Ascending aorta (tissue), 2 donors: ENCODE measurements at regions not wholly inside any gene's neighbourhood (a gene's known extent, or its start where the extent isn't known, plus 50 kb on each side); places are given as distances from the start of the nearest gene placed in this dataset.

Experiments used
- DNase-seq, 2 donors: peaks; one replicate each; pipeline ENCODE4 v3.0.0-alpha.2; 2019; ENCODE audit warnings: low spot score in 2 of 2
- H3K27ac ChIP-seq, 2 donors: fragments of 200-600 bp; sonication (generic); one replicate each; pipeline ENCODE4 v1.5.1; 2016 to 2017; ENCODE audit warnings: mild to moderate bottlenecking in 1 of 2
- H3K27me3 ChIP-seq: fragments of 200-600 bp; sonication (generic); one replicate; pipeline ENCODE4 v1.5.1; 2017
- H3K36me3 ChIP-seq, 2 donors: fragments of 200-600 bp; sonication (generic); one replicate each; pipeline ENCODE4 v1.5.1; 2016
- H3K4me1 ChIP-seq, 2 donors: fragments of 200-600 bp; sonication (generic); one replicate each; pipeline ENCODE4 v1.5.1; 2016 to 2017; ENCODE audit warnings: mild to moderate bottlenecking in 1 of 2
- H3K4me3 ChIP-seq, 2 donors: fragments of 200-600 bp; sonication (generic); one replicate each; pipeline ENCODE4 v1.5.1; 2016 to 2017; ENCODE audit warnings: mild to moderate bottlenecking in 1 of 2
- H3K9me3 ChIP-seq, 2 donors: fragments of 200-600 bp; sonication (generic); one replicate each; pipeline ENCODE4 v1.5.1; 2016
- intact Hi-C: fragments of 100-400 bp; cut with DNase I; formaldehyde crosslinking; loops from one replicate; pipeline ENCODE4 v1.15.1; 2023
- TF ChIP-seq, protein P1 (sequence below), 3 experiments: fragments of 200-600 bp in 2 of 3; fragments of 450-650 bp in 1 of 3; sonication (generic) in 2 of 3; IDR thresholded peaks; one replicate each; pipeline ENCODE4 v1.5.1; 2016 to 2019; ENCODE audit warnings: antibody characterized with exemption in 3 of 3, mild to moderate bottlenecking in 1 of 3, moderate library complexity in 1 of 3

DNA sequence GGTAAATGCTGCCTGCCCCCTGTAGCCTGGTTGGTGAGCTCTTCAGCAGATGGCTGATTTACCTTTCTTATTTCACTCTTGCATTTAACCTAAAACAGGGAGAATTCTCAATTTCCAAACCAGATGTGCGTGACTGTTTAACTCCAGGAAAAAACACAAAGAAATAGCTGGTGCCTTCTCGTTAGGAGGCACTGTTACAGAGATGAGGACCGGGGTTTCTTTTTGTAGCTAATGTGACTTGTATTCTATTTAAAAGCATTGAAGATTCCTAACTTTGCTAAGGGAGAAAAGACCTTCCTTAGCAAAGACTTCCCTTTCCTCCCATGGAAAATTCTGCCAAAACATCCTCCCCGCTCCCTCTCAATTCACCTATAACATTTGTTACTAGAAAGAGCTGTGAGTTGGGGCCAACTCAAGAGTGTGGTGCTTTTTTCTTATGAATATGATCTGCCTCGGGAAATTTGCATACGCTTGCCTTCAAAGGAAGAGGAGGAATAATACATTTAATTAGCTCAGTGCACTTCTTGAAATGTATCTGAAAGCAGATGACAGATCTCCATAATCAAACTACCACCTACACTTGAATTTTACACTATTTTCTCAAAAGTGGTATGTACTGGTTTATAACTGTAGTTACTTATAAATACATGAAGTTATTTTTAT lies 102.0 kb upstream of the ARID2 start:
- no peak for DNase-seq
- Histone ChIP-seq H3K27me3 (no peaks in the 10 kb centered on the region), H3K9me3 (no peaks in the 10 kb centered on the region), H3K36me3 (no peaks in the 10 kb centered on the region), H3K27ac (no peak overlapping the region), H3K4me1 (no peaks in the 10 kb centered on the region), H3K4me3 (no peak overlapping the region)
- intact Hi-C loops, result no loop called here
- TF ChIP-seq, protein P1, sequence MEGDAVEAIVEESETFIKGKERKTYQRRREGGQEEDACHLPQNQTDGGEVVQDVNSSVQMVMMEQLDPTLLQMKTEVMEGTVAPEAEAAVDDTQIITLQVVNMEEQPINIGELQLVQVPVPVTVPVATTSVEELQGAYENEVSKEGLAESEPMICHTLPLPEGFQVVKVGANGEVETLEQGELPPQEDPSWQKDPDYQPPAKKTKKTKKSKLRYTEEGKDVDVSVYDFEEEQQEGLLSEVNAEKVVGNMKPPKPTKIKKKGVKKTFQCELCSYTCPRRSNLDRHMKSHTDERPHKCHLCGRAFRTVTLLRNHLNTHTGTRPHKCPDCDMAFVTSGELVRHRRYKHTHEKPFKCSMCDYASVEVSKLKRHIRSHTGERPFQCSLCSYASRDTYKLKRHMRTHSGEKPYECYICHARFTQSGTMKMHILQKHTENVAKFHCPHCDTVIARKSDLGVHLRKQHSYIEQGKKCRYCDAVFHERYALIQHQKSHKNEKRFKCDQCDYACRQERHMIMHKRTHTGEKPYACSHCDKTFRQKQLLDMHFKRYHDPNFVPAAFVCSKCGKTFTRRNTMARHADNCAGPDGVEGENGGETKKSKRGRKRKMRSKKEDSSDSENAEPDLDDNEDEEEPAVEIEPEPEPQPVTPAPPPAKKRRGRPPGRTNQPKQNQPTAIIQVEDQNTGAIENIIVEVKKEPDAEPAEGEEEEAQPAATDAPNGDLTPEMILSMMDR (IDR thresholded peaks at IDR 0.05), result no peak

DNA sequence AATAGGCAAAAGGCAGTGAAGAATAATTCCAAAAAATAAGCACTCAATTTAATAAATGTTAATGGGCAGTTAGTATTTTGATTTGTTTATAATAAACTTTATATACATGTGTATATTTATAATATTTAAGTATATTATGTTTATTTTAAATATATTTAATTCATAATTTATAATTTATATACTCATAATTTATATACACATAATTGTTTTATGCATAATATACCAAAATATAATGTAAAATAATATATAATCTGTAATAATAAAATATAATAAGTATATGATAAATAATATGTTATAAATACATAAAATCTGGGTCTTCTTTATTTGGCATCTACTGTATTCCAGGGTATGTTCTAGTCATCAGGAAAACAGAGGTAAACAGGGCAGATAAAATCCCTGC lies 100.2 kb upstream of the ARID2 start:
- DNase-seq, result no peak
- Histone ChIP-seq H3K27ac (no peak overlapping the region), H3K4me1 (no peaks in the 10 kb centered on the region), H3K36me3 (no peaks in the 10 kb centered on the region), H3K27me3 (no peaks in the 10 kb centered on the region), H3K9me3 (no peaks in the 10 kb centered on the region), H3K4me3 (no peak overlapping the region)
- intact Hi-C loops, result no loop called here
- TF ChIP-seq, protein P1 (IDR thresholded peaks at IDR 0.05), result no peak

DNA sequence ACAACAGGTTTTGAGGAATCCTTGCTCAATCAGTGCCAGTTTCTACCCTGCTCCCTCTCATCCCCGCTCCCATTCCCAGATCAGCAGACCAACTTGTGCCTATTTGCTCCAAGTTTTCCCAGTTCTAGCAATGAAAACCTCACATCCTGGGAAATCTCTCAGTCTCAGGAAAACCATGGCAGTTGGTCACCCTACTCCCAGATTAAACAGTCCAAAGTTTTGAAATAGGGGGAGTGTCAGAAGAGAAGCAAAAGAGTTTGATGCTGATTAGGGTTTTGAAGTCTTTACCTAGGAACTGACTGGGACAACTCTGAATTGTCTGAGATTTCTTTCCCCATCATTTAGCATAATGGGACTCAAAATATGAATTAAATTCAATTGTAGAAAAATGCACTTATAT lies 95.8 kb upstream of the ARID2 start:
- Histone ChIP-seq H3K27ac (no peak overlapping the region), H3K9me3 (no peaks in the 10 kb centered on the region), H3K27me3 (no peaks in the 10 kb centered on the region), H3K4me1 (no peaks in the 10 kb centered on the region), H3K36me3 (no peaks in the 10 kb centered on the region), H3K4me3 (no peak overlapping the region)
- no peak for DNase-seq
- intact Hi-C loops, result no loop called here
- TF ChIP-seq, protein P1 (IDR thresholded peaks at IDR 0.05), result no peak

DNA sequence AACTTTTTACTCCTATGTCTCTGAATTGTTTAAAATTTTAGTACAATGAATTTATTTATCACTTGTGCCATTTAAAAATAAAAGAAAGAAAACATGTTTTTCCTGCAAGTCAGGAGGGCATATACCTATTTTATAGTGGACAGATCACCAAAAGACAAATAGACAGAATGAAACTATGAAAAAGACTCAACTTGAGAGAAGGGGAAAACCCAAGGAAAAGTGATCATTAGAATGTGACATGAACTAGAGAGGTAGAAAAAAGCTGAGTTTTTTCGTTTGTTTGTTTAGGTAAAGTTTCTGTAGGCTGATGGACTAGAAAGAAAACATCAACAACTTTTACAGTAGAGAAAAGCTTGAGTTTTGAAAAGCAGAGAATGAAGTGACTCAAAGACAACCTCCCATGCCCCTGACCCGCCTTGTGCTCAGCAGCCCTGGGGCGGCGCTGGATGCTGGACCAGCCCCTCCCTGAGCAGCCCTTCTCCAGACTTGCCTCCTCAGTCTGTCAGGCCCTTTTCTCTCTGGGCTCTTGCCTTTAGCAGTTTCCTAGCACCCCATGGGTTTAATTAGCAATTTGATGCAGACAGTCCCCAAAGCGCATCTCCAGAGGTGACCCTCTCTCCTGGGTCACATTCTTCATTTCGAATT lies 95.1 kb upstream of the ARID2 start:
- no peaks in the 10 kb centered on the region for H3K4me1 ChIP-seq
- H3K9me3 ChIP-seq, result no peaks in the 10 kb centered on the region
- H3K27ac ChIP-seq, result no peak overlapping the region
- intact Hi-C loops, result no loop called here
- TF ChIP-seq, protein P1 (IDR thresholded peaks at IDR 0.05), result no peak
- H3K27me3 ChIP-seq, result no peaks in the 10 kb centered on the region
- DNase-seq, result no peak
- H3K4me3 ChIP-seq, result no peak overlapping the region
- no peaks in the 10 kb centered on the region for H3K36me3 ChIP-seq

DNA sequence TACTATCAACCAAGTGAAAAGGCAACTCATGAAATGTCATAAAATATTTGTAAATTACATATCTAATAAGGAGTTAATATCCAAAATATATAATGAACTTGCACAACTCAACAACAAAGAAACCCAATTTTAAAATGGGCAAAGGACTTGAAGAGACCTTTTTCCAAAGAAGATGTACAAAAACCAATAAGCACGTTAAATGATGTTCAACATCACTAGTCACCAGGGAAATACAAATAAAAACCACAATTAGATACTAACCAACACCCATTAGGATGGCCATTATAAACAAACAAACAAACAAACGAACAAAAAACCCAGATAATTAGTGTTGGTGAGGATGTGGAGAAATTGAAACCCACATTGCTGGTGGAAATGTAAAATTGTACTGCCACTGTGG lies 92.3 kb upstream of the ARID2 start:
- intact Hi-C loops, result no loop called here
- Histone ChIP-seq H3K4me1 (no peaks in the 10 kb centered on the region), H3K9me3 (no peaks in the 10 kb centered on the region), H3K4me3 (no peak overlapping the region), H3K27me3 (no peaks in the 10 kb centered on the region), H3K27ac (no peak overlapping the region), H3K36me3 (no peaks in the 10 kb centered on the region)
- TF ChIP-seq, protein P1 (IDR thresholded peaks at IDR 0.05), result no peak
- DNase-seq, result no peak
